HEK293 (cell line): ENCODE measurements at regions not wholly inside any gene's neighbourhood (a gene's known extent, or its start where the extent isn't known, plus 50 kb on each side); places are given as distances from the start of the nearest gene placed in this dataset.

Experiments used
- CTCF ChIA-PET: fragments of 350-600 bp; formaldehyde crosslinking; extraction: SDS; loops from one replicate; lab custom pipeline; 2021; ENCODE audit warnings: antibody characterized with exemption; lab: Yijun Ruan, JAX
- POLR2A ChIA-PET: fragments of 300-600 bp; formaldehyde crosslinking; extraction: SDS; loops from one replicate; lab custom pipeline; 2020; ENCODE audit warnings: antibody characterized with exemption, inconsistent platforms; lab: Yijun Ruan, JAX
- H3K27ac ChIP-seq: fragments of 200-500 bp; sonication (Bioruptor generic); 2 replicates; pipeline ENCODE4 v1.5.1; 2014; ENCODE audit warnings: low read depth, low read length, control low read depth, inconsistent platforms; ENCODE audit errors: extremely low read depth
- H3K36me3 ChIP-seq, 2 experiments: fragments of 200-500 bp in 1 of 2; sonication (Bioruptor generic) in 1 of 2; 1 replicate in 1 of 2; 2 replicates in 1 of 2; pipeline ENCODE4 v1.5.1; 2014 to 2017; ENCODE audit warnings: inconsistent platforms in 2 of 2, low read length in 2 of 2; ENCODE audit not compliant: control insufficient read depth in 2 of 2, insufficient read depth in 1 of 2
- H3K4me1 ChIP-seq: fragments of 200-500 bp; sonication (Bioruptor generic); 2 replicates; pipeline ENCODE4 v1.5.1; 2014; ENCODE audit warnings: mild to moderate bottlenecking, low read length, inconsistent platforms; ENCODE audit not compliant: control insufficient read depth, insufficient read depth
- H3K4me3 ChIP-seq: 2 replicates; pipeline ENCODE4 v1.5.1; 2011; ENCODE audit warnings: low read depth, mild to moderate bottlenecking, control low read depth, low read length, moderate library complexity
- H3K9me3 ChIP-seq: fragments of 200-500 bp; sonication (Bioruptor generic); 2 replicates; pipeline ENCODE4 v1.5.1; 2014; ENCODE audit warnings: low read depth, low read length, inconsistent platforms; ENCODE audit not compliant: control insufficient read depth, insufficient read depth
- GLI2 ChIP-seq: fragments of 450-650 bp; formaldehyde crosslinking; IDR thresholded peaks from 2 replicates; pipeline ENCODE4; 2017; ENCODE audit warnings: missing biosample characterization, missing genetic modification characterization, low read depth, borderline replicate concordance
- OSR2 ChIP-seq: fragments of 450-650 bp; formaldehyde crosslinking; IDR thresholded peaks from 2 replicates; pipeline ENCODE4 v1.5.1; 2016; ENCODE audit warnings: missing biosample characterization, missing genetic modification characterization
- RBAK ChIP-seq: fragments of 450-650 bp; formaldehyde crosslinking; IDR thresholded peaks from 2 replicates; pipeline ENCODE4 v1.5.1; 2016; ENCODE audit warnings: missing biosample characterization, missing genetic modification characterization
- ZBTB17 ChIP-seq: fragments of 450-650 bp; formaldehyde crosslinking; IDR thresholded peaks from 2 replicates; pipeline ENCODE4 v1.5.1; 2016; ENCODE audit warnings: missing biosample characterization, missing genetic modification characterization
- ZBTB20 ChIP-seq: fragments of 450-650 bp; formaldehyde crosslinking; IDR thresholded peaks from 2 replicates; pipeline ENCODE4 v1.5.1; 2016; ENCODE audit warnings: missing biosample characterization, missing genetic modification characterization
- ZBTB44 ChIP-seq: fragments of 450-650 bp; IDR thresholded peaks from 2 replicates; pipeline ENCODE4 v1.5.1; 2018; ENCODE audit warnings: missing biosample characterization, mild to moderate bottlenecking, missing genetic modification characterization
- ZEB2 ChIP-seq: fragments of 450-650 bp; formaldehyde crosslinking; IDR thresholded peaks from 2 replicates; pipeline ENCODE4 v1.5.1; 2016; ENCODE audit warnings: missing biosample characterization, missing genetic modification characterization
- ZFP3 ChIP-seq: fragments of 450-650 bp; formaldehyde crosslinking; IDR thresholded peaks from 2 replicates; pipeline ENCODE4 v1.5.1; 2016; ENCODE audit warnings: low read depth, missing biosample characterization, missing genetic modification characterization
- ZNF121 ChIP-seq: fragments of 450-650 bp; formaldehyde crosslinking; IDR thresholded peaks from 2 replicates; pipeline ENCODE4 v1.5.1; 2016; ENCODE audit warnings: missing biosample characterization, missing genetic modification characterization
- ZNF146 ChIP-seq: fragments of 450-650 bp; formaldehyde crosslinking; IDR thresholded peaks from 2 replicates; pipeline ENCODE4 v1.5.1; 2016; ENCODE audit warnings: missing biosample characterization, missing genetic modification characterization
- ZNF174 ChIP-seq: fragments of 450-650 bp; formaldehyde crosslinking; IDR thresholded peaks from 2 replicates; pipeline ENCODE4 v1.5.0; 2017; ENCODE audit warnings: missing biosample characterization, mild to moderate bottlenecking, missing genetic modification characterization
- ZNF366 ChIP-seq: fragments of 450-650 bp; formaldehyde crosslinking; conservative IDR thresholded peaks from 2 replicates; pipeline ENCODE4 v1.5.1; 2016; ENCODE audit warnings: missing biosample characterization, missing genetic modification characterization
- ZNF544 ChIP-seq: fragments of 450-650 bp; formaldehyde crosslinking; IDR thresholded peaks from 2 replicates; pipeline ENCODE4 v1.5.0; 2017; ENCODE audit warnings: missing biosample characterization, missing genetic modification characterization
- ZNF560 ChIP-seq: fragments of 450-650 bp; formaldehyde crosslinking; IDR thresholded peaks from 2 replicates; pipeline ENCODE4 v1.5.1; 2017; ENCODE audit warnings: missing biosample characterization, missing genetic modification characterization, borderline replicate concordance
- ZNF621 ChIP-seq: fragments of 450-650 bp; formaldehyde crosslinking; IDR thresholded peaks from 2 replicates; pipeline ENCODE4 v1.5.1; 2017; ENCODE audit warnings: missing biosample characterization, missing genetic modification characterization
- ZNF768 ChIP-seq: fragments of 450-650 bp; formaldehyde crosslinking; IDR thresholded peaks from 2 replicates; pipeline ENCODE4 v1.5.1; 2018; ENCODE audit warnings: missing biosample characterization, mild to moderate bottlenecking, missing genetic modification characterization
- ZNF785 ChIP-seq: fragments of 450-650 bp; formaldehyde crosslinking; IDR thresholded peaks from 2 replicates; pipeline ENCODE4 v1.5.1; 2016; ENCODE audit warnings: missing biosample characterization, missing genetic modification characterization
- ZNF830 ChIP-seq: fragments of 450-650 bp; IDR thresholded peaks from 2 replicates; pipeline ENCODE4 v1.5.0; 2018; ENCODE audit warnings: missing biosample characterization, missing genetic modification characterization, low read depth, mild to moderate bottlenecking, moderate library complexity
- TF ChIP-seq, protein P1 (sequence below): fragments of 450-650 bp; formaldehyde crosslinking; IDR thresholded peaks from 2 replicates; pipeline ENCODE4; 2016; ENCODE audit warnings: missing biosample characterization, missing genetic modification characterization
- TF ChIP-seq, protein P2 (sequence below): fragments of 450-650 bp; formaldehyde crosslinking; IDR thresholded peaks from 2 replicates; pipeline ENCODE4 v1.5.1; 2016; ENCODE audit warnings: missing biosample characterization, missing genetic modification characterization

- Histone ChIP-seq H3K4me3 (no peak overlapping the region), H3K27ac (no peak overlapping the region), H3K4me1 (no peaks in the 10 kb centered on the region), H3K36me3 (no peaks in the 10 kb centered on the region), H3K9me3 (no peaks in the 10 kb centered on the region)
- ChIA-PET CTCF (interaction anchor here (0.6 kb wide), 1 partner anchor 182 kb away, joined by 3 read pairs; no protein-coding TSS in a partner anchor), POLR2A (no interaction called here)
- TF ChIP-seq ZNF830, result no peak
Observed at GRCh38 chr1:185400052-185400451, 83.0 kb upstream of the IVNS1ABP start.

- no peak overlapping the region for H3K27ac ChIP-seq
- ChIA-PET CTCF (interaction anchor here (0.5 kb wide), 1 partner anchor 138 kb away, joined by 3 read pairs; no protein-coding TSS in a partner anchor), POLR2A (no interaction called here)
- H3K4me1 ChIP-seq, result no peaks in the 10 kb centered on the region
- no peaks in the 10 kb centered on the region for H3K36me3 ChIP-seq
- H3K9me3 ChIP-seq, result no peaks in the 10 kb centered on the region
- H3K4me3 ChIP-seq, result no peak overlapping the region
- TF ChIP-seq ZFP3 (tag by site-specific recombination), result no peak
- no peak for TF ChIP-seq GLI2 (tag by site-specific recombination)
- no peak for TF ChIP-seq OSR2
- TF ChIP-seq ZNF560 (tag by site-specific recombination), result no peak
- no peak for TF ChIP-seq ZBTB20 (tag by site-specific recombination)
- no peak for TF ChIP-seq ZEB2 (tag by site-specific recombination)
- no peak for TF ChIP-seq ZNF544 (tag by site-specific recombination)
- TF ChIP-seq RBAK, result no peak
- no peak for TF ChIP-seq ZNF621 (tag by site-specific recombination)
- TF ChIP-seq, protein P1, sequence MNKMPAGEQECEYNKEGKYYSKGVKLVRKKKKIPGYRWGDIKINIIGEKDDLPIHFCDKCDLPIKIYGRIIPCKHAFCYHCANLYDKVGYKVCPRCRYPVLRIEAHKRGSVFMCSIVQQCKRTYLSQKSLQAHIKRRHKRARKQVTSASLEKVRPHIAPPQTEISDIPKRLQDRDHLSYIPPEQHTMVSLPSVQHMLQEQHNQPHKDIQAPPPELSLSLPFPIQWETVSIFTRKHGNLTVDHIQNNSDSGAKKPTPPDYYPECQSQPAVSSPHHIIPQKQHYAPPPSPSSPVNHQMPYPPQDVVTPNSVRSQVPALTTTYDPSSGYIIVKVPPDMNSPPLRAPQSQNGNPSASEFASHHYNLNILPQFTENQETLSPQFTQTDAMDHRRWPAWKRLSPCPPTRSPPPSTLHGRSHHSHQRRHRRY (tag by site-specific recombination), result no peak
- no peak for TF ChIP-seq ZBTB17 (tag by site-specific recombination)
- no peak for TF ChIP-seq ZNF785 (tag by site-specific recombination)
- TF ChIP-seq ZNF174 (tag by site-specific recombination), result no peak
- no peak for TF ChIP-seq ZNF121 (tag by site-specific recombination)
- TF ChIP-seq ZNF768, result no peak
- no peak for TF ChIP-seq ZNF146
- TF ChIP-seq ZNF366 (tag by site-specific recombination), result no peak
- TF ChIP-seq, protein P2, sequence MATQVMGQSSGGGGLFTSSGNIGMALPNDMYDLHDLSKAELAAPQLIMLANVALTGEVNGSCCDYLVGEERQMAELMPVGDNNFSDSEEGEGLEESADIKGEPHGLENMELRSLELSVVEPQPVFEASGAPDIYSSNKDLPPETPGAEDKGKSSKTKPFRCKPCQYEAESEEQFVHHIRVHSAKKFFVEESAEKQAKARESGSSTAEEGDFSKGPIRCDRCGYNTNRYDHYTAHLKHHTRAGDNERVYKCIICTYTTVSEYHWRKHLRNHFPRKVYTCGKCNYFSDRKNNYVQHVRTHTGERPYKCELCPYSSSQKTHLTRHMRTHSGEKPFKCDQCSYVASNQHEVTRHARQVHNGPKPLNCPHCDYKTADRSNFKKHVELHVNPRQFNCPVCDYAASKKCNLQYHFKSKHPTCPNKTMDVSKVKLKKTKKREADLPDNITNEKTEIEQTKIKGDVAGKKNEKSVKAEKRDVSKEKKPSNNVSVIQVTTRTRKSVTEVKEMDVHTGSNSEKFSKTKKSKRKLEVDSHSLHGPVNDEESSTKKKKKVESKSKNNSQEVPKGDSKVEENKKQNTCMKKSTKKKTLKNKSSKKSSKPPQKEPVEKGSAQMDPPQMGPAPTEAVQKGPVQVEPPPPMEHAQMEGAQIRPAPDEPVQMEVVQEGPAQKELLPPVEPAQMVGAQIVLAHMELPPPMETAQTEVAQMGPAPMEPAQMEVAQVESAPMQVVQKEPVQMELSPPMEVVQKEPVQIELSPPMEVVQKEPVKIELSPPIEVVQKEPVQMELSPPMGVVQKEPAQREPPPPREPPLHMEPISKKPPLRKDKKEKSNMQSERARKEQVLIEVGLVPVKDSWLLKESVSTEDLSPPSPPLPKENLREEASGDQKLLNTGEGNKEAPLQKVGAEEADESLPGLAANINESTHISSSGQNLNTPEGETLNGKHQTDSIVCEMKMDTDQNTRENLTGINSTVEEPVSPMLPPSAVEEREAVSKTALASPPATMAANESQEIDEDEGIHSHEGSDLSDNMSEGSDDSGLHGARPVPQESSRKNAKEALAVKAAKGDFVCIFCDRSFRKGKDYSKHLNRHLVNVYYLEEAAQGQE (tag by site-specific recombination), result no peak
- no peak for TF ChIP-seq ZBTB44 (tag by site-specific recombination)
Observed at GRCh38 chr1:185398599-185398998, 81.6 kb upstream of the IVNS1ABP start.
